ENCODE measurements at regions not wholly inside any gene's neighbourhood (a gene's known extent, or its start where the extent isn't known, plus 50 kb on each side); places are given as distances from the start of the nearest gene placed in this dataset.

DNA sequence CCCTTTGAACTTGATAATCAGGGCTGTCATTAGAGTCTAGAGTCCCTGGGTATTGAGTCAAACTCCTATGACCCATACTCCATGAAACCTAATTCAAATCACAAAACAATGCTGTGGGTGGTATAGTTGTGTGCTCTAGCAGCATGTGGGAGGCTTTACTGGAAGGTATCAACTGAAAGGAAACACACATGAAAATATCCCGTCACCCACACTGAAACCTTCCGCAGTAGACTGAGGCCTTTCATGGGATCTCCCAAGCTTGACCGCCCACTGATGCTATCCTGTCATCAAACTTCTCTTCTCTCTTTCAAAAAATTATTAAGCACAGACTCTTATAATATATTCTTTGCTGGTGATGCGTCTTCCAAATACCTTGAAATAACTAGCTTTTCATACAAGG, 569.1 kb upstream of the MEF2C start:
- TF ChIP-seq, protein P1, sequence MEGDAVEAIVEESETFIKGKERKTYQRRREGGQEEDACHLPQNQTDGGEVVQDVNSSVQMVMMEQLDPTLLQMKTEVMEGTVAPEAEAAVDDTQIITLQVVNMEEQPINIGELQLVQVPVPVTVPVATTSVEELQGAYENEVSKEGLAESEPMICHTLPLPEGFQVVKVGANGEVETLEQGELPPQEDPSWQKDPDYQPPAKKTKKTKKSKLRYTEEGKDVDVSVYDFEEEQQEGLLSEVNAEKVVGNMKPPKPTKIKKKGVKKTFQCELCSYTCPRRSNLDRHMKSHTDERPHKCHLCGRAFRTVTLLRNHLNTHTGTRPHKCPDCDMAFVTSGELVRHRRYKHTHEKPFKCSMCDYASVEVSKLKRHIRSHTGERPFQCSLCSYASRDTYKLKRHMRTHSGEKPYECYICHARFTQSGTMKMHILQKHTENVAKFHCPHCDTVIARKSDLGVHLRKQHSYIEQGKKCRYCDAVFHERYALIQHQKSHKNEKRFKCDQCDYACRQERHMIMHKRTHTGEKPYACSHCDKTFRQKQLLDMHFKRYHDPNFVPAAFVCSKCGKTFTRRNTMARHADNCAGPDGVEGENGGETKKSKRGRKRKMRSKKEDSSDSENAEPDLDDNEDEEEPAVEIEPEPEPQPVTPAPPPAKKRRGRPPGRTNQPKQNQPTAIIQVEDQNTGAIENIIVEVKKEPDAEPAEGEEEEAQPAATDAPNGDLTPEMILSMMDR (IDR thresholded peaks at IDR 0.05), result no peak
- TF ChIP-seq POLR2A (IDR thresholded peaks at IDR 0.05), result no peak
